Testis (tissue), 2 donors: ENCODE measurements at regions not wholly inside any gene's neighbourhood (a gene's known extent, or its start where the extent isn't known, plus 50 kb on each side); places are given as distances from the start of the nearest gene placed in this dataset.
A peak's percentile ranks its signal among the peaks of the same experiment; 100 is the strongest.

Experiments
- DNase-seq: peaks from one replicate; pipeline ENCODE4 v3.0.0-alpha.2; 2019
- H3K27ac ChIP-seq, 2 donors: fragments of 200-600 bp; sonication (generic); one replicate each; pipeline ENCODE4 v1.5.1; 2019
- H3K27me3 ChIP-seq: fragments of 200-600 bp; sonication (generic); one replicate; pipeline ENCODE4 v1.5.1; 2019
- H3K36me3 ChIP-seq: fragments of 200-600 bp; sonication (generic); one replicate; pipeline ENCODE4 v1.5.1; 2017; ENCODE audit warnings: low read depth; ENCODE audit errors: missing control alignments
- H3K4me1 ChIP-seq: fragments of 200-600 bp; sonication (generic); one replicate; pipeline ENCODE4 v1.5.1; 2019
- H3K4me3 ChIP-seq, 2 donors: fragments of 200-600 bp; sonication (generic); one replicate each; pipeline ENCODE4 v1.5.1; 2017 to 2019
- H3K9me3 ChIP-seq: fragments of 200-600 bp; sonication (generic); one replicate; pipeline ENCODE4 v1.5.1; 2017
- POLR2A ChIP-seq: fragments of 450-650 bp; IDR thresholded peaks from one replicate; pipeline ENCODE4 v1.6.1; 2017; ENCODE audit warnings: antibody characterized with exemption, mild to moderate bottlenecking, moderate library complexity
- WGBS, 2 donors: methylation state at CpG; one replicate each; pipeline ENCODE4 v1.1.5; 2018; 5-methylcytosine and 5-hydroxymethylcytosine counted together
- intact Hi-C: fragments of 100-400 bp; cut with DNase I; formaldehyde crosslinking; loops from one replicate; pipeline ENCODE4 v1.15.1; 2023; ENCODE audit warnings: low total_unique reads
- TF ChIP-seq, protein P1 (sequence below), 3 experiments: fragments of 450-650 bp in 2 of 3; fragments of 200-600 bp in 1 of 3; sonication (generic) in 1 of 3; IDR thresholded peaks; one replicate each; pipeline ENCODE4 v1.5.1; 2016 to 2019; ENCODE audit warnings: antibody characterized with exemption in 3 of 3, mild to moderate bottlenecking in 2 of 3, moderate library complexity in 1 of 3

DNA sequence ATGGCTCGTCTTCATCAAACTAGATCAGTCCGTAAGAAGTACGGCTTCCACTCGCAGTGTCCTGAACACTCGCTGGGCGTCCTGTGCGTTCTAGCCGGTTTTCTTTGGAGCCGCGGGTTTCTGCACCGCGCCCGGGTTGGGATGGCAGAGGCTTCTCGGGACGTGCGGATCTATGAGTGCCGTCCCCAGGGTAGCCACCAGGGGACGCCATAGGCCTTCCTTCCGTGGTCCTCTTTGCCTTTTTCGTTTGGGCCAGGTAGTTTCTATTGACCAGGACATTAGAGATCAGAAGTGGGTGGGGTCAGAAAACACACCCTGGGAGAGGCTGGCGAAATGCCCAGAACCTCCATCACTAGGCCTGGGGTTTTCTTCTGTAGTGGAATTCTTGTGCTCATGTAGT lies 273.8 kb downstream of the FAM72C start:
- 1 to 4% methylated on average over 17 to 21 of the region's 21 CpGs for WGBS, 2 donors
- Histone ChIP-seq H3K4me1 (no peaks in the 10 kb centered on the region), H3K4me3 (no peak overlapping the region), H3K9me3 (no peaks in the 10 kb centered on the region), H3K27ac (no peak overlapping the region), H3K36me3 (no peaks in the 10 kb centered on the region), H3K27me3 (no peaks in the 10 kb centered on the region)
- intact Hi-C loops, result no loop called here
- TF ChIP-seq POLR2A, result no peak
- TF ChIP-seq, protein P1, sequence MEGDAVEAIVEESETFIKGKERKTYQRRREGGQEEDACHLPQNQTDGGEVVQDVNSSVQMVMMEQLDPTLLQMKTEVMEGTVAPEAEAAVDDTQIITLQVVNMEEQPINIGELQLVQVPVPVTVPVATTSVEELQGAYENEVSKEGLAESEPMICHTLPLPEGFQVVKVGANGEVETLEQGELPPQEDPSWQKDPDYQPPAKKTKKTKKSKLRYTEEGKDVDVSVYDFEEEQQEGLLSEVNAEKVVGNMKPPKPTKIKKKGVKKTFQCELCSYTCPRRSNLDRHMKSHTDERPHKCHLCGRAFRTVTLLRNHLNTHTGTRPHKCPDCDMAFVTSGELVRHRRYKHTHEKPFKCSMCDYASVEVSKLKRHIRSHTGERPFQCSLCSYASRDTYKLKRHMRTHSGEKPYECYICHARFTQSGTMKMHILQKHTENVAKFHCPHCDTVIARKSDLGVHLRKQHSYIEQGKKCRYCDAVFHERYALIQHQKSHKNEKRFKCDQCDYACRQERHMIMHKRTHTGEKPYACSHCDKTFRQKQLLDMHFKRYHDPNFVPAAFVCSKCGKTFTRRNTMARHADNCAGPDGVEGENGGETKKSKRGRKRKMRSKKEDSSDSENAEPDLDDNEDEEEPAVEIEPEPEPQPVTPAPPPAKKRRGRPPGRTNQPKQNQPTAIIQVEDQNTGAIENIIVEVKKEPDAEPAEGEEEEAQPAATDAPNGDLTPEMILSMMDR (IDR thresholded peaks at IDR 0.05), result peak; percentile 30 to 64 (median 42)
- peak; percentile 50 for DNase-seq

- WGBS, 2 donors, result 72 to 75% methylated on average over 3 of the region's 3 CpGs
Measured at GRCh38 chr1:143694085-143694484, 277.7 kb downstream of the FAM72C start.

GRCh38 chr1:143691971-143692529 lies 279.7 kb downstream of the FAM72C start:
- no peak overlapping the region for H3K4me3 ChIP-seq
- no peaks in the 10 kb centered on the region for H3K36me3 ChIP-seq
- H3K27ac ChIP-seq, result no peak overlapping the region
- H3K4me1 ChIP-seq, result no peaks in the 10 kb centered on the region
- H3K9me3 ChIP-seq, result no peaks in the 10 kb centered on the region
- TF ChIP-seq, protein P1 (IDR thresholded peaks at IDR 0.05), result no peak
- TF ChIP-seq POLR2A, result no peak
- no peak for DNase-seq
- no peaks in the 10 kb centered on the region for H3K27me3 ChIP-seq
- intact Hi-C loops, result no loop called here
- 8 to 22% methylated on average over 15 to 25 of the region's 29 CpGs for WGBS, 2 donors

More at GRCh38 chr1:143694085-143694484, 277.7 kb downstream of the FAM72C start:
- no peaks in the 10 kb centered on the region for H3K27me3 ChIP-seq
- TF ChIP-seq, protein P1 (IDR thresholded peaks at IDR 0.05), result no peak
- no peak for TF ChIP-seq POLR2A
- no peaks in the 10 kb centered on the region for H3K36me3 ChIP-seq
- H3K27ac ChIP-seq, result no peak overlapping the region
- intact Hi-C loops, result no loop called here
- H3K4me1 ChIP-seq, result no peaks in the 10 kb centered on the region
- no peak for DNase-seq
- no peaks in the 10 kb centered on the region for H3K9me3 ChIP-seq
- no peak overlapping the region for H3K4me3 ChIP-seq

DNA sequence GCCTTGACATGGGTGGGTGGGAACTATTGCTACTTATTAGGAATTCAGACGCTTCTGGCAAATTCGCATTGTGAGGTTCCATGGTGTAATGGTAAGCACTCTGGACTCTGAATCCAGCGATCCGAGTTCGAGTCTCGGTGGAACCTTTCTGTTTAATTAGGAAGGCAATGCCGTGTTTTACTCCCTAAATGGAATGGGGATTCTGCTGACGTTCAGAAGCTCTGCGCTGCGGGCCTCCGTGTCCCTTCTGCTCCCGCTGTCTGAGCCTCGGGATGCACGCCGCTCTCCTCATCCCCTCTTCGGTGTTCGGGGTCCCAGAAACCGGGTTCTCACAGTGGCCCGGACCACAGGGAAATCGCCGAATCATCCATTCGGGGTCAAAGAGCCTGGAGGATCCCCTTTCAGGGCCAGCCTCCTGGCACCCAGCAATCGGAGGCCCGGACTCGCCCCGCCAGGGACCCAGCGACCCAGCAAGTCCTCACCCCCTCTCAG lies 280.3 kb downstream of the FAM72C start:
- no peaks in the 10 kb centered on the region for H3K27me3 ChIP-seq
- H3K4me1 ChIP-seq, result no peaks in the 10 kb centered on the region
- 25 to 43% methylated on average over 2 to 27 of the region's 27 CpGs for WGBS, 2 donors
- no peak overlapping the region for H3K4me3 ChIP-seq
- H3K9me3 ChIP-seq, result no peaks in the 10 kb centered on the region
- H3K27ac ChIP-seq, result no peak overlapping the region
- TF ChIP-seq POLR2A, result no peak
- TF ChIP-seq, protein P1 (IDR thresholded peaks at IDR 0.05), result no peak
- no peaks in the 10 kb centered on the region for H3K36me3 ChIP-seq
- intact Hi-C loops, result no loop called here
- DNase-seq, result no peak

DNA sequence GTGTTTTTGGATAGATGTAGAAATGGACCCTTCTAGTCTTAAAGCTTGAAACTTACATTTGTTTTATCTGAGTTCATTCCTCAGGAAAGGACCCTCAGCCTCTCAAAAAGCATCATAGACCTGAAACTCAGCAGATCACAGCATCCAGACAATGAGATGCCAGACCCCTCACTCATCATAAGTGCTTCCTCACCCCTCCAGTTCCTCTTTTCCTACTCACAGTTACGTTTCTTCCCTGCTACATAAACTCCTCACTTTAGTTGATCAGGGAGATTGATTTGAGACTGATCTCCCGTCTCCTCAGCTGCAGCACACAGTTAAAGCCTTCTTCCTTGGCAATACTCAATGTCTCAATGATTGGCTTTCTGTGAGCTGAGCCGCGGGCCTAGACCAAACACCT lies 282.0 kb downstream of the FAM72C start:
- TF ChIP-seq POLR2A, result no peak
- TF ChIP-seq, protein P1 (IDR thresholded peaks at IDR 0.05), result no peak
- intact Hi-C loops, result no loop called here
- Histone ChIP-seq H3K4me1 (no peaks in the 10 kb centered on the region), H3K4me3 (no peak overlapping the region), H3K27me3 (no peaks in the 10 kb centered on the region), H3K27ac (no peak overlapping the region), H3K9me3 (no peaks in the 10 kb centered on the region), H3K36me3 (no peaks in the 10 kb centered on the region)
- DNase-seq, result no peak
- WGBS, 2 donors, result 77 to 82% methylated on average over 4 of the region's 4 CpGs
